H1 (cell line): ENCODE measurements at regions not wholly inside any gene's neighbourhood (a gene's known extent, or its start where the extent isn't known, plus 50 kb on each side); places are given as distances from the start of the nearest gene placed in this dataset.

Experiments used
- CTCF ChIP-seq, 3 experiments: IDR thresholded peaks; 1 replicate in 2 of 3; 2 replicates in 1 of 3; pipeline versions ENCODE4 v1.5.1 to v1.6.1; 2011; ENCODE audit warnings: low read length in 3 of 3, mild to moderate bottlenecking in 3 of 3, inconsistent platforms in 2 of 3, low read depth in 1 of 3, moderate library complexity in 1 of 3; ENCODE audit not compliant: insufficient read depth in 1 of 3; ENCODE audit errors: control extremely low read depth in 1 of 3
- GABPA ChIP-seq: IDR thresholded peaks from 2 replicates; pipeline ENCODE4 v1.6.1; 2011; ENCODE audit warnings: mild to moderate bottlenecking, low read length, moderate library complexity, borderline replicate concordance; ENCODE audit not compliant: insufficient read depth
- PHF8 ChIP-seq: fragments of 200-600 bp; sonication (generic); conservative IDR thresholded peaks from 2 replicates; pipeline ENCODE4 v1.7.1; 2012; ENCODE audit warnings: low read depth, mild to moderate bottlenecking, inconsistent platforms, low read length, moderate library complexity
- POLR2AphosphoS5 ChIP-seq: IDR thresholded peaks from 2 replicates; pipeline ENCODE4 v1.6.1; 2011; ENCODE audit warnings: low read depth, low read length
- YY1 ChIP-seq: IDR thresholded peaks from 2 replicates; pipeline ENCODE4 v1.6.1; 2011; ENCODE audit warnings: low read depth, mild to moderate bottlenecking, low read length

- no peak for TF ChIP-seq CTCF (IDR thresholded peaks at IDR 0.05; ENCODE audit: control extremely low read depth in 1 of 3, insufficient read depth in 1 of 3, low read depth in 1 of 3, low read length in 3 of 3)
- TF ChIP-seq GABPA: no peak
- TF ChIP-seq POLR2AphosphoS5: no peak
- TF ChIP-seq PHF8: no peak
- TF ChIP-seq YY1: no peak
Observed at GRCh38 chr1:65625528-65625927, 167.2 kb upstream of the PDE4B start.
